ENCODE measurements at regions not wholly inside any gene's neighbourhood (a gene's known extent, or its start where the extent isn't known, plus 50 kb on each side); places are given as distances from the start of the nearest gene placed in this dataset.

- TF ChIP-seq SMAD3 (CRISPR knock-in tag; IDR thresholded peaks at IDR 0.05; ENCODE audit: borderline replicate concordance) = no peak
- no peak for TF ChIP-seq ZNF138 (CRISPR knock-in tag; conservative IDR thresholded peaks at IDR 0.05)
- no peak for TF ChIP-seq AFF4 (CRISPR knock-in tag; IDR thresholded peaks at IDR 0.05; ENCODE audit: borderline replicate concordance)
Observed at GRCh38 chr13:111623208-111623607, 302.8 kb downstream of the TEX29 start (continued).

- ChIA-PET CTCF (interaction anchor here (0.9 to 1.7 kb wide), 2 partner anchors 119 kb away, joined by 3 read pairs; no protein-coding TSS in a partner anchor), POLR2A (no interaction called here)
- H3K4me3 Mint-ChIP-seq = no peak overlapping the region
- no peaks in the 10 kb centered on the region for H3K4me1 Mint-ChIP-seq
- DNase-seq (ENCODE audit: low spot score) (no peak), ATAC-seq (no peak)
- no peaks in the 10 kb centered on the region for H3K27me3 Mint-ChIP-seq (ENCODE audit: low read depth)
- H3K9me3 Mint-ChIP-seq = peaks cover 4% of the 10 kb centered on the region; the same call in 1 of the 2 replicates
- H3K27ac Mint-ChIP-seq = no peak overlapping the region
- no peaks in the 10 kb centered on the region for H3K36me3 Mint-ChIP-seq
- TF ChIP-seq ZNF512 (CRISPR knock-in tag; IDR thresholded peaks at IDR 0.05; ENCODE audit: borderline replicate concordance) (no peak), NR1H2 (CRISPR knock-in tag; IDR thresholded peaks at IDR 0.05) (no peak), AR (CRISPR knock-in tag; IDR thresholded peaks at IDR 0.05) (no peak), USF1 (CRISPR knock-in tag; IDR thresholded peaks at IDR 0.05) (no peak), ESRRA (CRISPR knock-in tag; IDR thresholded peaks at IDR 0.05; ENCODE audit: borderline replicate concordance) (no peak), TCF7 (CRISPR knock-in tag; IDR thresholded peaks at IDR 0.05; ENCODE audit: low read depth) (no peak), CBFB (CRISPR knock-in tag; IDR thresholded peaks at IDR 0.05; ENCODE audit: low read depth) (no peak), SP1 (CRISPR knock-in tag; conservative IDR thresholded peaks at IDR 0.05) (no peak), ETV6 (CRISPR knock-in tag; IDR thresholded peaks at IDR 0.05) (no peak)
Observed at GRCh38 chr13:111623743-111624505, 303.5 kb downstream of the TEX29 start.

All from WTC11 (cell line).